ENCODE measurements at regions not wholly inside any gene's neighbourhood (a gene's known extent, or its start where the extent isn't known, plus 50 kb on each side); places are given as distances from the start of the nearest gene placed in this dataset.

- CTCF ChIA-PET: interaction anchor here (1.2 to 2.0 kb wide), 2 partner anchors 16 to 20 kb away, joined by 3 to 5 read pairs; no protein-coding TSS in a partner anchor
- intact Hi-C loops (cut with micrococcal nuclease): no loop called here
- Mint-ChIP-seq H3K4me1 (ENCODE audit: insufficient read depth, unreplicated experiment) (no peaks in the 10 kb centered on the region), H3K36me3 (ENCODE audit: insufficient read depth, unreplicated experiment) (no peaks in the 10 kb centered on the region), H3K27ac (ENCODE audit: low read depth, unreplicated experiment) (no peak overlapping the region), H3K27me3 (ENCODE audit: insufficient read depth, unreplicated experiment) (peaks cover 86% of the 10 kb centered on the region), H3K9me3 (ENCODE audit: unreplicated experiment) (no peaks in the 10 kb centered on the region), H3K4me3 (ENCODE audit: unreplicated experiment) (no peak overlapping the region)
- POLR2A ChIA-PET: interaction anchor here (0.7 kb wide), 1 partner anchor 10 kb away, joined by 3 read pairs; no protein-coding TSS in a partner anchor
- no TSS peak for BruUV-seq (replicated peaks)
- no peak for TF ChIP-seq CTCF (IDR thresholded peaks at IDR 0.05; ENCODE audit: unreplicated experiment)
- no peak for DNase-seq (ENCODE audit: unreplicated experiment)
Observed at GRCh38 chr6:41440958-41441357, 105.2 kb upstream of the FOXP4 start.

- ChIA-PET POLR2A (no interaction called here), CTCF (interaction anchor here (1.2 kb wide), 1 partner anchor 17 kb away, joined by 3 read pairs; no protein-coding TSS in a partner anchor)
- Mint-ChIP-seq H3K9me3 (ENCODE audit: unreplicated experiment) (no peaks in the 10 kb centered on the region), H3K27me3 (ENCODE audit: insufficient read depth, unreplicated experiment) (peaks cover 79% of the 10 kb centered on the region), H3K4me3 (ENCODE audit: unreplicated experiment) (no peak overlapping the region), H3K4me1 (ENCODE audit: insufficient read depth, unreplicated experiment) (no peaks in the 10 kb centered on the region), H3K27ac (ENCODE audit: low read depth, unreplicated experiment) (no peak overlapping the region), H3K36me3 (ENCODE audit: insufficient read depth, unreplicated experiment) (no peaks in the 10 kb centered on the region)
- intact Hi-C loops (cut with micrococcal nuclease): no loop called here
- BruUV-seq (replicated peaks): no TSS peak
- TF ChIP-seq CTCF (IDR thresholded peaks at IDR 0.05; ENCODE audit: unreplicated experiment): no peak
- DNase-seq (ENCODE audit: unreplicated experiment): no peak
Observed at GRCh38 chr6:41441598-41442351, 104.4 kb upstream of the FOXP4 start.

GRCh38 chr6:41442352-41442672, 103.9 kb upstream of the FOXP4 start:
- no TSS peak for BruUV-seq (replicated peaks)
- POLR2A ChIA-PET: no interaction called here
- CTCF ChIA-PET: interaction anchor here (0.5 to 1.2 kb wide), 3 partner anchors 9 to 1321 kb away, joined by 3 read pairs; no protein-coding TSS in a partner anchor
- intact Hi-C loops (cut with micrococcal nuclease): no loop called here
- Mint-ChIP-seq H3K9me3 (ENCODE audit: unreplicated experiment) (no peaks in the 10 kb centered on the region), H3K4me1 (ENCODE audit: insufficient read depth, unreplicated experiment) (no peaks in the 10 kb centered on the region), H3K27me3 (ENCODE audit: insufficient read depth, unreplicated experiment) (peaks cover 75% of the 10 kb centered on the region), H3K36me3 (ENCODE audit: insufficient read depth, unreplicated experiment) (no peaks in the 10 kb centered on the region), H3K27ac (ENCODE audit: low read depth, unreplicated experiment) (no peak overlapping the region), H3K4me3 (ENCODE audit: unreplicated experiment) (no peak overlapping the region)
- no peak for TF ChIP-seq CTCF (IDR thresholded peaks at IDR 0.05; ENCODE audit: unreplicated experiment)
- DNase-seq (ENCODE audit: unreplicated experiment): no peak

GRCh38 chr6:41442800-41443501, 103.2 kb upstream of the FOXP4 start:
- Mint-ChIP-seq H3K4me1 (ENCODE audit: insufficient read depth, unreplicated experiment) (no peaks in the 10 kb centered on the region), H3K36me3 (ENCODE audit: insufficient read depth, unreplicated experiment) (no peaks in the 10 kb centered on the region), H3K27me3 (ENCODE audit: insufficient read depth, unreplicated experiment) (peaks cover 72% of the 10 kb centered on the region), H3K9me3 (ENCODE audit: unreplicated experiment) (no peaks in the 10 kb centered on the region), H3K27ac (ENCODE audit: low read depth, unreplicated experiment) (no peak overlapping the region), H3K4me3 (ENCODE audit: unreplicated experiment) (no peak overlapping the region)
- CTCF ChIA-PET: interaction anchor here (0.5 to 1.2 kb wide), 3 partner anchors 8 to 1322 kb away, joined by 3 read pairs; no protein-coding TSS in a partner anchor
- intact Hi-C loops (cut with micrococcal nuclease): no loop called here
- no peak for DNase-seq (ENCODE audit: unreplicated experiment)
- no TSS peak for BruUV-seq (replicated peaks)
- TF ChIP-seq CTCF (IDR thresholded peaks at IDR 0.05; ENCODE audit: unreplicated experiment): peak; percentile 28
- POLR2A ChIA-PET: no interaction called here

All from MCF 10A (cell line).